HG03045 (cell line): ENCODE measurements at regions not wholly inside any gene's neighbourhood (a gene's known extent, or its start where the extent isn't known, plus 50 kb on each side); places are given as distances from the start of the nearest gene placed in this dataset.
"Not testable (repeated sequence)": the region's sequence is repeated elsewhere in the genome, so short reads cannot be mapped to it uniquely, and the experiment has no call there.

Experiments used
- ATAC-seq: cut with Tn5 transposase; IDR thresholded peaks from one replicate; pipeline ENCODE4 v1.9.1; 2021; ENCODE audit warnings: mild to moderate bottlenecking, moderate library complexity; ENCODE audit not compliant: unreplicated experiment

DNA sequence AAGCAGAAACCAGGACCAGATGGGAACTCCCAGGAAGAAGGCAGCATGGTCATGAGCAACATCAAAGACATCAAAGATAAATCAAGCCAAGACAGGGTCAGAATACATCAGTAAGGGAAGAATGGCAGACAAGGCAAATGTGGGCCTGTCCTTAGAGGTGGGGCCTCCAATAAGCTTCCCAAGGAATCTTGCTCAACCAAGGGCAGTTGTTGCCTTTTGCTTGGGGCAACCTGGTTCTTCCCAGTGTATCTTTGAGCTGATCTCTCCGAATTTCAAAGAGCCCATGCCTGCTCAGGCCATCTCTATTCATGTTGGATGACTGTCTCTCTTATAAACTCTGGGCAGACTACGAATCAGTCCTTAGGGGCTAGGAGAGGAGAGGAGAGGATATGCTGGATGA lies 68.4 kb upstream of the HABP2 start:
- no peak for ATAC-seq

DNA sequence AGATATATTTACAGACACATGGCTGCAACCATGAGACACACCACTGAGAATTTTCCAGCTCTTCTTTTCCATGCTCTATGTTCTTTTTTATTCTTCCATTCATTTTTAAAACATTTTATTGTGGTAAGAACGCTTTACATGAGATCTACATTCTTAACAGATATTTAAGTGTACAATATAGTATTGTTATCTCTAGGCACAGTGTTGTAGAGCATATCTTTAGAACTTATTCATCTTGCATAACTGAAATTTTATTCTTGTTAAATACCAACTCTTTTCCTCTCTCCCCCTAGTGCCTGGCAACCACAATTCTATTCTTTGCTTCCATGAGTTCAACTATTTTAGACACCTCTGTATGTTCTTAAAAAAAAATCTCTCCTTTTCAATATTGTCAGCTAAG lies 67.1 kb upstream of the HABP2 start:
- no peak for ATAC-seq

DNA sequence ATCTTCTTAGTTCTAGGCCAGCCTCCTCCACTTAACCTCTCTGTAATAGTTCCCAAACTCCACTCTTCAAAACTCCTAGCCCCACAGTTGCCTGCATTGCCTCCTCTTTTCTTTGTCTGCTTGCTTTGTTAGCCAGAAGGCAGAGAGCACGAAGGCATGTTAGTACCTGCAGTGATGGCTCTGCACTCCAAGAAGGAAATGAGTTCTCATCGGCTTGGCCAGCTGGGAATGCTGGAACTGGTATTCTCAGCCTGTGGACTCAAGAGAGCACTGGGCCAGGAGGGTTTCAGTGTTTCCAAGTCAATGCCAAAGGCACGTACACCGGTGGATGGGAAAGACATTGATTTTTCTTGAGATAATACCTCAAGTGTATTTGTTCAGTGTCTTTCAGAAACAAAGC lies 66.3 kb upstream of the HABP2 start:
- no peak for ATAC-seq

DNA sequence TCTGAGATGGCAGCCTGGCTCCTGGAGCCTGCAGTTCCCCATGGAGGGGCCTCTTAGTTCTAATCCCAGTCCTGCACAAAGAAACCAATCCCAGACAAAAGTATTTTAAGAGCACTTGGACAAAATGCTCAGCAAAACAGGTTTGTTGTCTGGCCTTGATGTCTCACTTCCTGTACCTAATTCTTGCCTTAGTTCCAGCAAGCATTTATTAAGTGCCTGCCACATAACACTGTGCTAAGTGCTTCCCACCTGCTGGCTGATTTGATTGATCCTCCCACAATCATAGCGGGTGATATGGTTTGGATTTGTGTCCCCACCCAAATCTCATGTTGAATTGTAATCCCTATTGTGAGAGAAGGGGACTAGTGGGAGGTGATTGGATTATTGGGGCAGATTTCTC lies 65.7 kb upstream of the HABP2 start:
- ATAC-seq = no peak

DNA sequence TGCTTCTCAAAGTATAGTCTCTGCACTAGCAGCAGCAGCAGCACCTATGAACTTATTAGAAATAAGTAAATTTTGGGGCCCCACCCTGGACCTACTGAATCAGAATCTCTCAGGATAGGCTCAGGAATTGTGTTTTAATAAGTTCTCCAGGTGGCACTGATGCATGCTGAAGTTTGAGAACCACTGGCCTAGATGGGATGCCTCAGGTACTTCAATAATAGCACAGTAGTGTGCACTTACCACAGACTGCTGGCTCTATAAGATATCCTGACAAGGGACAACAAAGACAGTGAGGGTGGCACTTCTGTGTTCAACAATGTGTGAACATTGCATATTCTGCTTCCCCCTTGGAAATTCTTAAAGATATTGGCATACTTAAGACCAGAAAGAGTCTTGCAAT lies 64.7 kb upstream of the HABP2 start:
- ATAC-seq = no peak

DNA sequence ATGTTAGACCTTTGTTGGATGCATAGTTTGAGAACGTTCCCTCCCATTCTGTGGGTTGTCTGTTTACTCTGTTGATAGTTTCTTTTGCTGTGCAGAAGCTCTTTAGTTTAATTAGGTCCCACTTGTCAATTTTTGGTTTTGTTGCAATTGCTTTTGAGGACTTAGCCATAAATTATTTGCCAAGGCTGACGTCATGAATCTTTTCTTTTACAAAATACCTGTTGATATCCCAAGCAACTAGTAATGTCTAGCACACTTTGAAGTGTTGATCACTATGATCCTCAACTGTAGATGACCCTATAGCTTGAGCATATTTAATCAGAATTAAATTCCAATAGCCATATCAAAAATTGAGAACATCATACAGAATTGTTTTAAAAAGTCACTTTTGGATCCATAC lies 63.3 kb upstream of the HABP2 start:
- not testable (repeated sequence) for ATAC-seq

DNA sequence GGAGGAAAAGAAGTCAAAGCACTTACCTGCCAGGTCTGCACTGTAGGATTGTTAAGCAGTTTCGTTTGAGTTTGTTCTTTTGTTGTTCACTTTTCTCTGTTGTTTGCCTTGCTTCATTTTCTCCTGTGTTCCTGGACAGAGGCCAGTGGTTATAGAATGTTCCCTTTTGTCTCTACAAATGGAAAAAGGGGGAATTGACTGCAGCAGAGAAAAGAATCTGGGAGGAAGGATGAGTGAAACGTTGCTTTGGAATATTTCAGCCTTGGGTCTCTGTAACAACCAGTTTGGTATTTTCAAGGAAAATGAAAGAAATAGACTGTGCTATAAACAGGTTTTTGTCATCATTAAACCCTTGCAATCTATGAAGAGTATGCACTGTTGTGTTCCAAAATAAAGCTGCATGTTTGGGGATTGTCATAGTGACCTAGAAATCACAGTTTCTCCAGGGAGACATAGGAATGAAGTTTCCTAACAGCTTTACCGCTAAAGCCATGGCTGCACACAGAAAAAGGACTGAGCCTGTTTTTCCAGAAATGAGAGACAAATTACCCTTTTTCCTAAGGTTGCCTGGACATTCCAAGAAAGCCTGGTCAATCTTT lies 60.8 kb upstream of the HABP2 start:
- ATAC-seq = no peak

DNA sequence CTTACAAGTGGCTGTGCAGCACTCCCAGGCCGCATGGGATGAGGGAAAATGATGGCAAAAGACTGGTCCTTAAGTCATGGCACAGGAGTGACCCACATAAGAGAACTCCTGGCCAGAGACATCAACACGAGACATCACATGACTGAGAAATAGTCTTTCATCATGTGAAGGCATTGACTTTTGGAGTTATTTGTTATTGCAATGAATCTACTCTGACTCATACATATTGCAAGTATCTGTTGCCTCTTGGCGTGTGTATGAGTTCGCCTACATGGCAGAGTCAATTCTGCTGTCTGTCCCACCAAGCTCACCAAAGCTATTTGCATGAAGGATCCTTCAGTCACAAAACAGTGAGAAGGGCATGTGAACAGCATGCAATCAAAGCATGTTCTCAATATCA lies 59.7 kb upstream of the HABP2 start:
- no peak for ATAC-seq

DNA sequence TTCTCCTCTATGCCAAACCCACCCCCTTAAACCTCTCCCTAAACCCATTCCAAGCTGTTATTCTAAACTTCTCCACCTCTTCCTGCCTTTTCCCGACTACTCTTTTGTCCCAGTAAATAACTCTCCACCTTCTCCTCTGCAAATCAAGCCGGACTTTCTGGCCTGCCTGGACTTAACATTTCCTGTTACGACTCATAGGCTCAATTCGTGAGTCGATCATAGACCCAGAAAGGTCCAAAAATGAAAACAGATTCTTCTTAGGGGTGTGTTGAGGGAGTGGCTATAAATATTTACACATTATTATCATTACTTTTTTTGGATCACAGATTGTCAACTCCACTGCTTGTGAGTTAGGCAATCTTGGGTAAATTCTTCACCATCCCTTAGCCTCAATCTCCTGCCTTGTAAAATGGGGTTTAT lies 59.0 kb upstream of the HABP2 start:
- ATAC-seq = no peak

DNA sequence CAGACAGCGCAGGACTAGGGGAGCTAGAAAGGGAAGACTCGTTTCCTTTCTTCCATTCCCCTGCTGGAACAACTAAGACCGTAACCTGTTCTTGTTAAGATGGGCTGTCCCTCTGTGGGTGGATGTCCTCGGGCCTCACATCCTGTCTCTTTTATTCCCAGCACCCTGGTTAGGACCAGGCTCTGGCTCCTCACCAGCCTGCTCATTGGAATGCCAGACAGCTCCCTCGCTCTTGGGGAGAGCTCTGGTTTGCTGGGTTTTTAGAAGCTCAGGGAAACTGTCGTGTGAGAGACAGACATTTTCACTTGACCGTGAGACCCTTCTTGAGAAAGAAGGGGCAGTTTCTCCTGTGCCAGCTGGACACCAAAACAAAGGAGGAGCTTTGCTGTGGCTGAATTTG lies 58.1 kb upstream of the HABP2 start:
- no peak for ATAC-seq

DNA sequence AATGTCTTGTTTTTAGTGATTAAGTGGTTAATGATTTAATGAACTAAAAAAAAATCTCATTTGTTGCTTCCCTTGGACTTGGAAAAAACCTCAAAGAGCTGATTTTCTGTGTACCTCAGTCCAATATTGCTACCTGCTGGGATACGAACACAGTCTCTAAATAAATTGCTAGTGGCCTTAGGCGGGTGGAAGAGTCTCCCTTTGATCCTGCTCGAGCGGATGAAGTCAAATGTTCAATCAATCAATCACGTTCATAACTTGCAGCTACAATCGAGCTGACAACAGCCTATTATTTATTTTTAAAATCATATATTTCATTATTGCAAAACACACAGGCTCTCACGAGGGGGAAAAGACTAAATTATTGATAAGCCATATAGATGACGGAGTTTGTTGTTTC lies 57.3 kb upstream of the HABP2 start:
- ATAC-seq = no peak

DNA sequence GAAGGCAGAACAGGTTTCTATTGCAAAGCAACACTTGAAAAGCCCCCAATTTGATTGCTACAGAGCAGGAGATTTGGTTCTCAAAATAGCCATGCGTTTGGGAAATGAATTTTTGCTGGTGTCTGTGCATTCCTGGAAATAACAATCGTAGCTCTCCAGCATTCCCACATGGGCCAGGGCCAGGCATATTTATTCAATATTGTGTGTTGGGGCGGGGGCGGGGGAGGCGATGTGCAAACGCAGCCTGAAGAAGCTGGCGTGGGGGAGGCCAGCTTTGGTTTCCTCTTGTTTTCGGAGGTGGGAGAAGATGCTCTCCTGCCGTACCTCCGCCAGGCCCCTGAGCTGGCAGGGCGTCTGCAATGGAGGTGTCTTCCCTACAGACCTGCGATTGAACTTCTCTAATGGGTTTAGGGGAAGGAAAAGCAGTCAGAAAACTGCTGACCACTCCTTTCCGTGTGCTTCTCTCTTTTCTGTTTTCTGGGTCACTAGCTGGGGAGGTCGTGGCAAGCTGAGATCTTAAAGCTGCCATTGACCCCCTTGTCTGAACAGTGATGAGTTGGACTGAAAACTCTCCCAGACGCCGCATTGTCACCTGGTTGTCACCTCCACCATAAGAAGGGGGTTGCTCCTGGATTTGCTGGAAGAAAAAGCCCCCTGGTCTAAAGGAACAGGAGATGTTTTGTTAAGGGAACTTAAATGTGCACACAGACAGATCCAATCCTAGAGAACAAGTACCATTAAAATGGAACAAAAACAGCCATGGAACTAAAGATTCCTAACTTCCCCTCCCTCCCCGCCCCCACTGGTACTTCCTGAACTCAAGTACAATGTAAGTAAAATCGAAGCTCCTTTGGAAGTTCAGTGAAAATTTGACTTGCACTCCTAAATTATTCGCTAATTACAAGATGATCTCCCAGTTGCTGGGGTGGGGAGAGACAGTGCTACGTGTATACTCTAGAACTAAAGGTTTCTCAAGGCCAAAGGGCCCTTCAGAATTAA lies 56.4 kb upstream of the HABP2 start:
- ATAC-seq = no peak

DNA sequence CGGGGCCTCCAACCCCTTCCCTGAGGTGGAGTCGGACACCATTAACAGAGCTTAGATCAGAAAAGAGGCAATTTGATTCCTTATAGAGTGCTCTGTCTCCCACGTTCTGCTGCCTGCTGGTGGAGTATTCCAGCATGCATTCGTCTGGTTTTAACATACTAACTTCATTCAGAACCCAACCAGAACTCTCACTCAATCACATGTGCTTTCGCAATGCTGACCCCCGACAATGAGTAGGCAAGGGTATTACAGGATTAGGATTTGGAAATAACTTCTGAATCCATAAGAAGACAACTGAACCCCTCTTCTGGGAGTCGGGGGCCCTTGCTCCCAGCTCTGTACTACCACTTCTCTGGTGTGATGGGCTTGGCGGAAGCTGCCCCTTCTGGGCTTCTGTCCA lies 55.7 kb upstream of the HABP2 start:
- ATAC-seq = no peak

DNA sequence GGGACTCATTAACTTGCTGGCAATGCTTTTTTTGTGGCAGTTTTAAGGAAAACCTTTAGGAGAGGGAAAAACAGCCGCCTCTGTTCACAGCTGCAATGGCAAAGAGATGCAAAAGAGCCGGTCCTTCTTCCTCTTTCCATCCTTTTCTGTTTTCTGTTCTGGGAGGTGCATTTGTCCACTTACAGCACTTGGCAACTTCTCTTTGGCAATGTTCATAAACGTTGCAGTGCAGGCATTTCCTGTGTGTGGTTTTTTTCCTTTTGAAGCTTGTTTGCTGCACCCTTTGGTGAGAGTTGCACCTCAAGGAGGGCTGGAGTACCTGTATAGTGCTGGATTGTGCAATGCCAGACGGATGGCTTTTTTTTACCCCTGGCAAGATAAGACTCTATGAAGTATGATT lies 53.9 kb upstream of the HABP2 start:
- ATAC-seq = no peak

DNA sequence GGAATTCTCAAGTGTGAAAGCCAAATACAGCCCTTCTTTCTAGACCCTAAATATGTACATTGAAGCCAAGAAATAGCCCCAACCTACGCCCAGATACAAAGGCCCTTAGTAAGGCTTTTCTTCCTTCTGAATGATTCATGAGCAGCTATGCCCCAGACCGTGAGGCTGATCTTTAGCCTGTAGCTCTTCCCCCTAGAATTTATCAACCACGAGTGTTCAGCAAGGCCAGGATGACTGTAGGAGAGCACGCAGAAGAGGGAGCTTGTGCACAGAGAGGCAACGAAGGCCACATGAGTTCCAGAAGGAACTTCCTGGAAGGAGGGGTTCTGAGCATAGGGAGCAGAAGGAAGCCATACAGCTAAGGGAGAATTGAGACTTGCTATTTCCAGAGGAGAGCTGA lies 53.0 kb upstream of the HABP2 start:
- no peak for ATAC-seq

DNA sequence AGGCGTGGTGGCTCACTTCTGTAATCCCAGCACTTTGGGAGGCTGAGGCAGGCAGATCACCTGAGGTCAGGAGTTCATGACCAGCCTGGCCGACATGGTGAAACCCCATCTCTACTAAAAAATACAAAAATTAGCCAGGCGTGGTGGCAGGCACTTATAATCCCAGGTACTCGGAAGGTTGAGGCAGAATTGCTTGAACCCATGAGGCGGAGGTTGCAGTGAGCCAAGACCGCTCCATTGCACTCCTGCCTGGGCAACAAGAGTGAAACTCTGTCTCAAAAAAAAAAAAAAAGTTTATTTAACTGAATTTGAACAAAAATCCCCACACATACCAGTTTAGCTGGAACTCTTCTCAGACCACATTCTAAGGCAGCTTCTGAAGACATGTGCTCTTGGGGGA lies 51.8 kb upstream of the HABP2 start:
- ATAC-seq = not testable (repeated sequence)
